OCI-LY7 (cell line): ENCODE measurements at regions not wholly inside any gene's neighbourhood (a gene's known extent, or its start where the extent isn't known, plus 50 kb on each side); places are given as distances from the start of the nearest gene placed in this dataset.

Experiments used
- EZH2phosphoT487 ChIP-seq: fragments of 200-600 bp; sonication (generic); IDR thresholded peaks from 2 replicates; pipeline ENCODE4 v1.6.1; 2018; ENCODE audit warnings: low read depth, borderline replicate concordance, mild to moderate bottlenecking, mixed run types, antibody characterized with exemption, low read length, moderate library complexity, mixed read lengths
- TF ChIP-seq, protein P1 (sequence below): fragments of 200-600 bp; sonication (generic); conservative IDR thresholded peaks from 2 replicates; pipeline ENCODE4 v1.5.1; 2014; ENCODE audit warnings: mild to moderate bottlenecking, antibody characterized with exemption, low read length, moderate library complexity, mixed read lengths

DNA sequence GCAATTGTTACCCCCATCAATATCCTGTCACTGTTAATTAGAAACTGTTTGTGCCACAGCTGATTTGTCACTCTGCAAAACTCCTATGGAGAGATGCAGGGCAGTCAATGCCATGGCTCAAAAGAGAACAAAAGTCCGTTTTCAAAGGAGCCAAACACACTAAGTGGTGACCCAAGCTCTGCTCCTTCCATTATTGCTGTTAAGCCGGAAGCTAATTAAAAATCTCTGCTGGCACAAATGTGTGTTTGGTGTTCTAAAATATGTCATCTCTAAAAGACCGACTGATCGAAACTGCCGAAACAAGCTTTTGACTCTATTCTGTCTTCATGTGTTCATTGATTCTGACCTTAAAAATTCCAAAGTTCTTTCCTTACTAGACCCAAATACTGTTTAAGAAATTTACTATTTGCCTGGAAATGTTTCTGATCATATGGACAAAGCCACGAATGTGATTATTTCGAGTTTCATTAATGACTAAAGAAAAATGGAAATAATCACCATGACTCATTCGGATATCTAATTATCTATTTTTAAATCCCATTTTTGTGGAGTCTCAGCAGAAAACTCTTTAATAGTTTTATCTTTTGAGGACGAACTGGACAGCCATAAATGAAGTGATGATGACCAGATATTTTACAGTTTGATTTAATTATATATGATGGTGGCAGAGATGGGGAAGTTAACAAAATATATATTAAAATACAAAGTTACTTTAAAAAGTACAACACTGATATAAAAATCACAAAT, 287.6 kb downstream of the SOCS6 start:
- TF ChIP-seq, protein P1, sequence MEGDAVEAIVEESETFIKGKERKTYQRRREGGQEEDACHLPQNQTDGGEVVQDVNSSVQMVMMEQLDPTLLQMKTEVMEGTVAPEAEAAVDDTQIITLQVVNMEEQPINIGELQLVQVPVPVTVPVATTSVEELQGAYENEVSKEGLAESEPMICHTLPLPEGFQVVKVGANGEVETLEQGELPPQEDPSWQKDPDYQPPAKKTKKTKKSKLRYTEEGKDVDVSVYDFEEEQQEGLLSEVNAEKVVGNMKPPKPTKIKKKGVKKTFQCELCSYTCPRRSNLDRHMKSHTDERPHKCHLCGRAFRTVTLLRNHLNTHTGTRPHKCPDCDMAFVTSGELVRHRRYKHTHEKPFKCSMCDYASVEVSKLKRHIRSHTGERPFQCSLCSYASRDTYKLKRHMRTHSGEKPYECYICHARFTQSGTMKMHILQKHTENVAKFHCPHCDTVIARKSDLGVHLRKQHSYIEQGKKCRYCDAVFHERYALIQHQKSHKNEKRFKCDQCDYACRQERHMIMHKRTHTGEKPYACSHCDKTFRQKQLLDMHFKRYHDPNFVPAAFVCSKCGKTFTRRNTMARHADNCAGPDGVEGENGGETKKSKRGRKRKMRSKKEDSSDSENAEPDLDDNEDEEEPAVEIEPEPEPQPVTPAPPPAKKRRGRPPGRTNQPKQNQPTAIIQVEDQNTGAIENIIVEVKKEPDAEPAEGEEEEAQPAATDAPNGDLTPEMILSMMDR, result no peak
- TF ChIP-seq EZH2phosphoT487, result no peak
